Fibroblast of lung (primary cell): ENCODE measurements at regions not wholly inside any gene's neighbourhood (a gene's known extent, or its start where the extent isn't known, plus 50 kb on each side); places are given as distances from the start of the nearest gene placed in this dataset.

Experiments
- CTCF ChIP-seq, 2 donors: IDR thresholded peaks in 1 of 2; conservative IDR thresholded peaks in 1 of 2; 1 replicate in 1 of 2; 2 replicates in 1 of 2; pipeline ENCODE4 v1.5.1; 2011 to 2012; ENCODE audit warnings: low read length in 2 of 2, control low read depth in 1 of 2, inconsistent platforms in 1 of 2, low read depth in 1 of 2, mild to moderate bottlenecking in 1 of 2
- EZH2 ChIP-seq: IDR thresholded peaks from 2 replicates; pipeline ENCODE4 v1.5.1; 2012; ENCODE audit warnings: low read length, control low read depth, mild to moderate bottlenecking; ENCODE audit errors: missing control alignments

GRCh38 chr12:131378176-131378842 is 332.6 kb upstream of the SFSWAP start:
- no peak for TF ChIP-seq CTCF (conservative IDR thresholded peaks at IDR 0.05 in 1 of 2, IDR thresholded peaks at IDR 0.05 in 1 of 2; ENCODE audit: low read depth in 1 of 2, low read length in 2 of 2)
- no peak for TF ChIP-seq EZH2
